ENCODE measurements at regions not wholly inside any gene's neighbourhood (a gene's known extent, or its start where the extent isn't known, plus 50 kb on each side); places are given as distances from the start of the nearest gene placed in this dataset.

DNA sequence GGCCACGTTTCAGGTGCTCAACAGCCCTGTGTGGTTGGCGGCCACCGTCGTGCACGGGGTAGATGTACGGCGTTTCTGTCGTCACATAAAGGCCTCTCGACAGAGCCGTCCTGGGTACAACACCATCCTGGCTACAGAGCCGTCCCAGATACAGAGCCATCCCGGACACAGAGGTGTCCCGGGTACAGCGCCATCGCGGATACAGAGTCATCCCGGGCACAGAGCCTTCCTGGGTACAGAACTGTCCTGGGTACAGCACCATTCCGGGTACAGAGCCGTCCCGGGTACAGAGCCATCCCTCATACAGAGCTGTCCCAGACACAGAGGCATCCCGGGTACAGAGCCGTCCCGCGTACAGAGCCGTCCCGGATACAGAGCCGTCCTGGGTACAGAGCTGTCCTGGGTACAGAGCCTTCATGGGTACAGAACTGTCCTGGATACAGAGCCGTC, 222.7 kb upstream of the SOX1 start:
- Histone ChIP-seq H3K36me3 (no peaks in the 10 kb centered on the region), H3K27ac (replicated peaks in 1 of 4) (no peak overlapping the region), H3K4me3 (no peak overlapping the region), H3K9me3 (peaks cover 0 to 7% (median 0%) of the 10 kb centered on the region in 4 donors), H3K27me3 (peaks cover 0 to 44% (median 0%) of the 10 kb centered on the region in 4 donors), H3K4me1 (peaks cover 0 to 5% (median 0%) of the 10 kb centered on the region in 4 donors)
- TF ChIP-seq POLR2A (IDR thresholded peaks at IDR 0.05; ENCODE audit: low read depth) (no peak), CTCF (IDR thresholded peaks at IDR 0.05) (no peak), POLR2AphosphoS5 (IDR thresholded peaks at IDR 0.05) (no peak), EP300 (IDR thresholded peaks at IDR 0.05) (no peak)
- intact Hi-C loops (cut with DNase I) = no loop called here
- WGBS = 89% methylated on average over 19 of the region's 28 CpGs
- peak; percentile 45 for DNase-seq (ENCODE audit: extremely low spot score)

DNA sequence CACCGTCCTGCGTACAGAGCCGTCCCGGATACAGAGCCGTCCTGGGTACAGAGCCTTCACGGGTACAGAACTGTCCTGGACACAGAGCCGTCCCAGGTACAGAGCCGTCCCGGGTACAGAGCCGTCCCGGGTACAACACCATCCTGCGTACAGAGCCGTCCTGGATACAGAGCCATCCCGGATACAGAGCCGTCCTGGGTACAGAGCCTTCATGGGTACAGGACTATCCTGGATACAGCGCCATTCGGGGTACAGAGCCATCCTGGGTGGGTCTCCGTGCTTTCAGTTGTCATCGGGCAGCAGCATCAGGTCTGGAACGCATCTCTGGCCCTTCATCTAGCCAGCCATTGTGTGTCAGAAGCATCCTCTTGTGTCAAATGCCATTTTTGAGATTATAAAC, 222.3 kb upstream of the SOX1 start:
- H3K4me1 ChIP-seq = peaks cover 0 to 5% (median 0%) of the 10 kb centered on the region in 4 donors
- 93% methylated on average over 11 of the region's 20 CpGs for WGBS
- intact Hi-C loops (cut with DNase I) = no loop called here
- H3K9me3 ChIP-seq = peaks cover 0 to 7% (median 0%) of the 10 kb centered on the region in 4 donors
- no peak for TF ChIP-seq POLR2A (IDR thresholded peaks at IDR 0.05; ENCODE audit: low read depth)
- no peak for TF ChIP-seq EP300 (IDR thresholded peaks at IDR 0.05)
- no peak for TF ChIP-seq CTCF (IDR thresholded peaks at IDR 0.05)
- TF ChIP-seq POLR2AphosphoS5 (IDR thresholded peaks at IDR 0.05) = no peak
- no peaks in the 10 kb centered on the region for H3K36me3 ChIP-seq
- no peak overlapping the region for H3K4me3 ChIP-seq
- peaks cover 0 to 44% (median 0%) of the 10 kb centered on the region in 4 donors for H3K27me3 ChIP-seq
- H3K27ac ChIP-seq (replicated peaks in 1 of 4) = no peak overlapping the region
- peak; percentile 24 for DNase-seq (ENCODE audit: extremely low spot score)

- peaks cover 0 to 7% (median 0%) of the 10 kb centered on the region in 4 donors for H3K9me3 ChIP-seq
- H3K4me3 ChIP-seq = no peak overlapping the region
- peaks cover 0 to 5% (median 0%) of the 10 kb centered on the region in 4 donors for H3K4me1 ChIP-seq
- no peak for TF ChIP-seq EP300 (IDR thresholded peaks at IDR 0.05)
- TF ChIP-seq CTCF (IDR thresholded peaks at IDR 0.05) = no peak
- TF ChIP-seq POLR2A (IDR thresholded peaks at IDR 0.05; ENCODE audit: low read depth) = no peak
- no peak for TF ChIP-seq POLR2AphosphoS5 (IDR thresholded peaks at IDR 0.05)
- 11% methylated on average over 7 of the region's 29 CpGs for WGBS
- peak; percentile 60 for DNase-seq (ENCODE audit: extremely low spot score)
- H3K36me3 ChIP-seq = no peaks in the 10 kb centered on the region
- H3K27me3 ChIP-seq = peaks cover 0 to 52% (median 0%) of the 10 kb centered on the region in 4 donors
- no peak overlapping the region for H3K27ac ChIP-seq (replicated peaks in 1 of 4)
- intact Hi-C loops (cut with DNase I) = no loop called here
Observed at GRCh38 chr13:111845621-111846351, 221.2 kb upstream of the SOX1 start.

GRCh38 chr13:111846391-111847159, 220.4 kb upstream of the SOX1 start:
- Histone ChIP-seq H3K4me3 (no peak overlapping the region), H3K27ac (replicated peaks in 1 of 4) (no peak overlapping the region), H3K9me3 (peaks cover 0 to 7% (median 0%) of the 10 kb centered on the region in 4 donors), H3K4me1 (peaks cover 0 to 5% (median 0%) of the 10 kb centered on the region in 4 donors), H3K36me3 (no peaks in the 10 kb centered on the region), H3K27me3 (peaks cover 0 to 52% (median 0%) of the 10 kb centered on the region in 4 donors)
- TF ChIP-seq POLR2A (IDR thresholded peaks at IDR 0.05; ENCODE audit: low read depth) = no peak
- TF ChIP-seq POLR2AphosphoS5 (IDR thresholded peaks at IDR 0.05) = no peak
- TF ChIP-seq CTCF (IDR thresholded peaks at IDR 0.05) = no peak
- TF ChIP-seq EP300 (IDR thresholded peaks at IDR 0.05) = no peak
- intact Hi-C loops (cut with DNase I) = no loop called here
- 54% methylated on average over 14 of the region's 14 CpGs for WGBS
- DNase-seq (ENCODE audit: extremely low spot score) = peak; percentile 86

Data from esophagus muscularis mucosa (tissue), 4 donors.